Mesenchymal stem cell (in vitro differentiated cells and primary cell): ENCODE measurements at regions not wholly inside any gene's neighbourhood (a gene's known extent, or its start where the extent isn't known, plus 50 kb on each side); places are given as distances from the start of the nearest gene placed in this dataset.
"Not testable (repeated sequence)": the region's sequence is repeated elsewhere in the genome, so short reads cannot be mapped to it uniquely, and the experiment has no call there.

Experiments
- DNase-seq: peaks from one replicate; pipeline ENCODE4 v3.0.0-alpha.2; 2013
- H2AFZ ChIP-seq: one replicate; pipeline ENCODE4 v1.6.1; 2013; ENCODE audit warnings: low read depth, mild to moderate bottlenecking, control low read depth, inconsistent platforms, low read length, moderate library complexity
- H2AK5ac ChIP-seq: 2 replicates; pipeline ENCODE4 v1.6.1; 2013; ENCODE audit warnings: low read length, moderate library complexity, mild to moderate bottlenecking, inconsistent platforms; ENCODE audit not compliant: severe bottlenecking
- H2BK120ac ChIP-seq: one replicate; pipeline ENCODE4 v1.6.1; 2013; ENCODE audit warnings: low read depth, mild to moderate bottlenecking, inconsistent platforms, low read length, moderate library complexity
- H2BK12ac ChIP-seq, 2 experiments: one replicate each; pipeline ENCODE4 v1.6.1; 2013; ENCODE audit warnings: inconsistent platforms in 2 of 2, low read length in 2 of 2, mild to moderate bottlenecking in 2 of 2, moderate library complexity in 2 of 2, control low read depth in 1 of 2
- H2BK15ac ChIP-seq: one replicate; pipeline ENCODE4 v1.6.1; 2013; ENCODE audit warnings: mild to moderate bottlenecking, low read depth, inconsistent platforms; ENCODE audit not compliant: poor library complexity, severe bottlenecking
- H2BK5ac ChIP-seq: 2 replicates; pipeline ENCODE4 v1.6.1; 2013; ENCODE audit warnings: low read depth, mild to moderate bottlenecking, low read length, control low read depth, inconsistent platforms; ENCODE audit not compliant: poor library complexity, severe bottlenecking
- H3K14ac ChIP-seq, 2 experiments: one replicate each; pipeline ENCODE4 v1.6.1; 2013; ENCODE audit warnings: inconsistent platforms in 2 of 2, low read length in 2 of 2, control low read depth in 1 of 2, mild to moderate bottlenecking in 1 of 2, moderate library complexity in 1 of 2
- H3K18ac ChIP-seq, 2 experiments: one replicate each; pipeline ENCODE4 v1.6.1; 2013; ENCODE audit warnings: inconsistent platforms in 2 of 2, low read length in 2 of 2, control low read depth in 1 of 2, low read depth in 1 of 2, mild to moderate bottlenecking in 1 of 2
- H3K23ac ChIP-seq, 2 experiments: one replicate each; pipeline ENCODE4 v1.6.1; 2013; ENCODE audit warnings: inconsistent platforms in 2 of 2, low read length in 2 of 2, mild to moderate bottlenecking in 2 of 2, moderate library complexity in 2 of 2, control low read depth in 1 of 2
- H3K27ac ChIP-seq: 2 replicates; pipeline ENCODE4 v1.5.1; 2013; ENCODE audit warnings: mild to moderate bottlenecking, moderate library complexity, low read length, control low read depth, inconsistent platforms; ENCODE audit not compliant: poor library complexity, severe bottlenecking
- H3K27me3 ChIP-seq, 2 experiments: 2 replicates each; pipeline versions ENCODE4 v1.6.1 to v1.7.0; 2013; ENCODE audit warnings: low read length in 2 of 2, mild to moderate bottlenecking in 2 of 2, moderate library complexity in 2 of 2, control low read depth in 1 of 2, inconsistent platforms in 1 of 2; ENCODE audit not compliant: control insufficient read depth in 1 of 2, insufficient read depth in 1 of 2
- H3K36me3 ChIP-seq, 2 experiments: 2 replicates each; pipeline versions ENCODE4 v1.6.1 to v1.7.0; 2013; ENCODE audit warnings: low read length in 2 of 2, control low read depth in 1 of 2, inconsistent platforms in 1 of 2, low read depth in 1 of 2, mild to moderate bottlenecking in 1 of 2; ENCODE audit not compliant: insufficient read depth in 2 of 2, control insufficient read depth in 1 of 2
- H3K4ac ChIP-seq, 2 experiments: one replicate each; pipeline ENCODE4 v1.6.1; 2013; ENCODE audit warnings: inconsistent platforms in 2 of 2, low read length in 2 of 2, mild to moderate bottlenecking in 2 of 2, moderate library complexity in 2 of 2, control low read depth in 1 of 2, low read depth in 1 of 2
- H3K4me1 ChIP-seq: 2 replicates; pipeline ENCODE4 v1.6.1; 2013; ENCODE audit warnings: low read depth, low read length, control low read depth; ENCODE audit not compliant: control insufficient read depth, insufficient read depth
- H3K4me2 ChIP-seq: 2 replicates; pipeline ENCODE4 v1.6.1; 2013; ENCODE audit warnings: low read length, mild to moderate bottlenecking, inconsistent platforms; ENCODE audit not compliant: poor library complexity, severe bottlenecking
- H3K4me3 ChIP-seq, 2 experiments: 2 replicates each; pipeline versions ENCODE4 v1.5.1 to v1.7.0; 2013; ENCODE audit warnings: low read length in 2 of 2, mild to moderate bottlenecking in 2 of 2, control low read depth in 1 of 2, low read depth in 1 of 2; ENCODE audit not compliant: insufficient read depth in 1 of 2
- H3K79me1 ChIP-seq: replicated peaks from 2 replicates; pipeline ENCODE4 v1.6.1; 2013; ENCODE audit warnings: mild to moderate bottlenecking, control low read depth, low read length, inconsistent platforms; ENCODE audit not compliant: poor library complexity, severe bottlenecking
- H3K9ac ChIP-seq: 2 replicates; pipeline ENCODE4 v1.7.0; 2013; ENCODE audit warnings: mild to moderate bottlenecking, low read length, moderate library complexity
- H3K9me3 ChIP-seq: 2 replicates; pipeline ENCODE4 v1.7.0; 2013; ENCODE audit warnings: mild to moderate bottlenecking, low read length; ENCODE audit not compliant: control insufficient read depth
- H4K8ac ChIP-seq: one replicate; pipeline ENCODE4 v1.6.1; 2013; ENCODE audit warnings: inconsistent platforms, mild to moderate bottlenecking, low read length, moderate library complexity
- H4K91ac ChIP-seq: one replicate; pipeline ENCODE4 v1.6.1; 2013; ENCODE audit warnings: mild to moderate bottlenecking, low read length, inconsistent platforms
- WGBS: methylation state at CpG from one replicate; pipeline ENCODE4 v1.1.7; 2013; ENCODE audit warnings: mixed read lengths; 5-methylcytosine and 5-hydroxymethylcytosine counted together

GRCh38 chr15:20368974-20369373 is 172.6 kb downstream of the GOLGA6L6 start:
- Histone ChIP-seq H3K4me3 (no peak overlapping the region), H2BK120ac (no peak overlapping the region), H2BK5ac (no peak overlapping the region), H3K27me3 (no peaks in the 10 kb centered on the region), H2AFZ (no peak overlapping the region), H3K4ac (no peak overlapping the region), H3K14ac (no peak overlapping the region), H4K8ac (no peak overlapping the region), H3K23ac (no peak overlapping the region), H3K36me3 (no peaks in the 10 kb centered on the region), H3K27ac (no peak overlapping the region), H2BK12ac (no peak overlapping the region), H3K9me3 (no peaks in the 10 kb centered on the region), H3K4me2 (no peak overlapping the region), H2AK5ac (no peak overlapping the region), H2BK15ac (no peak overlapping the region), H3K18ac (no peak overlapping the region), H3K79me1 (no peaks in the 10 kb centered on the region), H3K4me1 (no peaks in the 10 kb centered on the region), H3K9ac (no peak overlapping the region), H4K91ac (no peak overlapping the region)
- no peak for DNase-seq
- WGBS, result no CpG with 5 or more reads among the region's 1 CpG

DNA sequence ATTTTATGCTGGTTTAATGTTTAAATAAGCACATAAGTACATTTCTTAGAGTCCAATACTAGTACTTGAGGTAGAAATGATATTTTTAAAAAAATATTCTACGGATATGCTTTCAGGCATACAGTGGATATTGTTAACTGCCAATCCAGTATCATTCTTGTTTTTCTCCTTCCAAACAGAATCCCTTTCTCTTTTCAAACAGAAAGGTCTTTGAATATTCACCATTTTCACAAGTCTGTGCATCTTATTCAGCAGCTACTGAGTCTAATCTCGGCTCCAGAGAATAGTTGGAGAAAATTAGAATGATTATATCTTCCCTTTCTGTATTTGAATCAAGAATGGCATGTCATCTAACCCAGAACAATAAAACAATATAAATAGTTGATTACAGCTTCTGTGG is 174.5 kb downstream of the GOLGA6L6 start:
- H3K27me3 ChIP-seq, result no peaks in the 10 kb centered on the region
- H2BK15ac ChIP-seq, result no peak overlapping the region
- no peak overlapping the region for H3K4me3 ChIP-seq
- no peaks in the 10 kb centered on the region for H3K9me3 ChIP-seq
- no peak overlapping the region for H3K4me2 ChIP-seq
- H3K36me3 ChIP-seq, result no peaks in the 10 kb centered on the region
- H2AK5ac ChIP-seq, result no peak overlapping the region
- WGBS, result 56% methylated on average over 1 of the region's 2 CpGs
- no peak overlapping the region for H2AFZ ChIP-seq
- no peak overlapping the region for H2BK5ac ChIP-seq
- no peak overlapping the region for H4K8ac ChIP-seq
- no peak overlapping the region for H3K18ac ChIP-seq
- no peaks in the 10 kb centered on the region for H3K4me1 ChIP-seq
- H3K9ac ChIP-seq, result no peak overlapping the region
- H2BK12ac ChIP-seq, result no peak overlapping the region
- no peaks in the 10 kb centered on the region for H3K79me1 ChIP-seq
- no peak overlapping the region for H4K91ac ChIP-seq
- no peak overlapping the region for H3K27ac ChIP-seq
- H2BK120ac ChIP-seq, result no peak overlapping the region
- no peak overlapping the region for H3K14ac ChIP-seq
- no peak for DNase-seq
- H3K4ac ChIP-seq, result no peak overlapping the region
- no peak overlapping the region for H3K23ac ChIP-seq

- not testable (repeated sequence) for H3K9ac ChIP-seq, DNase-seq
- WGBS, result 49% methylated on average over 4 of the region's 5 CpGs
These were observed 178.0 kb downstream of the GOLGA6L6 start for GRCh38 chr15:20363591-20363990.

GRCh38 chr15:20361091-20361490 is 180.5 kb downstream of the GOLGA6L6 start:
- Histone ChIP-seq H3K36me3 (no peaks in the 10 kb centered on the region), H3K9ac (no peak overlapping the region), H2AFZ (no peak overlapping the region), H3K27ac (no peak overlapping the region), H3K79me1 (no peaks in the 10 kb centered on the region), H3K4ac (no peak overlapping the region), H2BK12ac (no peak overlapping the region), H4K8ac (no peak overlapping the region), H2AK5ac (no peak overlapping the region), H3K14ac (no peak overlapping the region), H3K23ac (no peak overlapping the region), H3K9me3 (no peaks in the 10 kb centered on the region), H3K27me3 (no peaks in the 10 kb centered on the region), H2BK5ac (no peak overlapping the region), H2BK15ac (no peak overlapping the region), H3K4me1 (peaks cover 5% of the 10 kb centered on the region), H4K91ac (no peak overlapping the region), H2BK120ac (no peak overlapping the region), H3K18ac (no peak overlapping the region), H3K4me3 (no peak overlapping the region), H3K4me2 (no peak overlapping the region)
- DNase-seq, result no peak

More at GRCh38 chr15:20363591-20363990, 178.0 kb downstream of the GOLGA6L6 start:
- H3K9me3 ChIP-seq, H2BK5ac ChIP-seq, H3K23ac ChIP-seq, H4K8ac ChIP-seq, H3K27me3 ChIP-seq, H3K79me1 ChIP-seq, H2BK12ac ChIP-seq, H2AK5ac ChIP-seq, H4K91ac ChIP-seq, H3K4me3 ChIP-seq, H3K18ac ChIP-seq, H3K27ac ChIP-seq, H3K4me2 ChIP-seq, H3K4ac ChIP-seq, H2BK120ac ChIP-seq, H2AFZ ChIP-seq, H3K14ac ChIP-seq, H3K36me3 ChIP-seq, H3K4me1 ChIP-seq, H2BK15ac ChIP-seq: not testable (repeated sequence)
